NT2/D1 (cell line): ENCODE measurements at regions not wholly inside any gene's neighbourhood (a gene's known extent, or its start where the extent isn't known, plus 50 kb on each side); places are given as distances from the start of the nearest gene placed in this dataset.

Source experiments
- SUZ12 ChIP-seq: IDR thresholded peaks from 2 replicates; pipeline ENCODE4 v1.6.1; 2011; ENCODE audit not compliant: insufficient read length, insufficient read depth; ENCODE audit errors: extremely low read depth
- YY1 ChIP-seq: IDR thresholded peaks from 2 replicates; pipeline ENCODE4 v1.6.1; 2011; ENCODE audit not compliant: insufficient read length, insufficient read depth
- ZNF274 ChIP-seq: IDR thresholded peaks from 2 replicates; pipeline ENCODE4 v1.6.1; 2011; ENCODE audit warnings: mild to moderate bottlenecking, low read depth, low read length

GRCh38 chr6:27065183-27065582 is 182.3 kb upstream of the PRSS16 start:
- no peak for TF ChIP-seq YY1
- TF ChIP-seq ZNF274: no peak
- TF ChIP-seq SUZ12: no peak
